ENCODE measurements at regions not wholly inside any gene's neighbourhood (a gene's known extent, or its start where the extent isn't known, plus 50 kb on each side); places are given as distances from the start of the nearest gene placed in this dataset.

GRCh38 chr14:87430810-87431209 lies 562.2 kb downstream of the GALC start:
- no peaks in the 10 kb centered on the region for H3K9me3 Mint-ChIP-seq (ENCODE audit: unreplicated experiment)
- H3K27ac Mint-ChIP-seq (ENCODE audit: unreplicated experiment), result no peak overlapping the region
- H3K36me3 Mint-ChIP-seq (ENCODE audit: unreplicated experiment), result peaks cover under 1% of the 10 kb centered on the region
- no peak for TF ChIP-seq CTCF (IDR thresholded peaks at IDR 0.05; ENCODE audit: partially characterized antibody, unreplicated experiment)
- H3K4me1 Mint-ChIP-seq (ENCODE audit: low read depth, unreplicated experiment), result peaks cover under 1% of the 10 kb centered on the region
- no peak for DNase-seq
- no peaks in the 10 kb centered on the region for H3K27me3 Mint-ChIP-seq (ENCODE audit: unreplicated experiment)
- H3K4me3 Mint-ChIP-seq (ENCODE audit: unreplicated experiment), result no peak overlapping the region

- Mint-ChIP-seq H3K27me3 (ENCODE audit: unreplicated experiment) (no peaks in the 10 kb centered on the region), H3K36me3 (ENCODE audit: unreplicated experiment) (peaks cover 4% of the 10 kb centered on the region)
Measured at GRCh38 chr14:87430214-87430613, 562.8 kb downstream of the GALC start.

GRCh38 chr14:87419925-87420324 lies 573.1 kb downstream of the GALC start:
- H3K27me3 Mint-ChIP-seq (ENCODE audit: unreplicated experiment), result peaks cover 4% of the 10 kb centered on the region
- H3K9me3 Mint-ChIP-seq (ENCODE audit: unreplicated experiment), result peaks cover 10% of the 10 kb centered on the region
- no peak for TF ChIP-seq CTCF (IDR thresholded peaks at IDR 0.05; ENCODE audit: partially characterized antibody, unreplicated experiment)
- no peak overlapping the region for H3K4me3 Mint-ChIP-seq (ENCODE audit: unreplicated experiment)
- no peaks in the 10 kb centered on the region for H3K4me1 Mint-ChIP-seq (ENCODE audit: low read depth, unreplicated experiment)
- H3K27ac Mint-ChIP-seq (ENCODE audit: unreplicated experiment), result no peak overlapping the region
- DNase-seq, result no peak
- peaks cover 18% of the 10 kb centered on the region for H3K36me3 Mint-ChIP-seq (ENCODE audit: unreplicated experiment)

More at GRCh38 chr14:87430214-87430613, 562.8 kb downstream of the GALC start:
- H3K27ac Mint-ChIP-seq (ENCODE audit: unreplicated experiment), result no peak overlapping the region
- TF ChIP-seq CTCF (IDR thresholded peaks at IDR 0.05; ENCODE audit: partially characterized antibody, unreplicated experiment), result no peak
- no peak for DNase-seq
- H3K4me3 Mint-ChIP-seq (ENCODE audit: unreplicated experiment), result no peak overlapping the region
- H3K9me3 Mint-ChIP-seq (ENCODE audit: unreplicated experiment), result no peaks in the 10 kb centered on the region
- H3K4me1 Mint-ChIP-seq (ENCODE audit: low read depth, unreplicated experiment), result no peaks in the 10 kb centered on the region

GRCh38 chr14:87411370-87411769 lies 581.6 kb downstream of the GALC start:
- Mint-ChIP-seq H3K4me1 (ENCODE audit: low read depth, unreplicated experiment) (peaks cover 12% of the 10 kb centered on the region), H3K36me3 (ENCODE audit: unreplicated experiment) (peaks cover under 1% of the 10 kb centered on the region), H3K9me3 (ENCODE audit: unreplicated experiment) (no peaks in the 10 kb centered on the region), H3K27me3 (ENCODE audit: unreplicated experiment) (no peaks in the 10 kb centered on the region), H3K4me3 (ENCODE audit: unreplicated experiment) (no peak overlapping the region), H3K27ac (ENCODE audit: unreplicated experiment) (no peak overlapping the region)
- no peak for TF ChIP-seq CTCF (IDR thresholded peaks at IDR 0.05; ENCODE audit: partially characterized antibody, unreplicated experiment)
- DNase-seq, result no peak

- Mint-ChIP-seq H3K4me3 (ENCODE audit: unreplicated experiment) (no peak overlapping the region), H3K27ac (ENCODE audit: unreplicated experiment) (no peak overlapping the region), H3K36me3 (ENCODE audit: unreplicated experiment) (no peaks in the 10 kb centered on the region), H3K9me3 (ENCODE audit: unreplicated experiment) (no peaks in the 10 kb centered on the region), H3K27me3 (ENCODE audit: unreplicated experiment) (no peaks in the 10 kb centered on the region), H3K4me1 (ENCODE audit: low read depth, unreplicated experiment) (peaks cover 12% of the 10 kb centered on the region)
- DNase-seq, result no peak
- TF ChIP-seq CTCF (IDR thresholded peaks at IDR 0.05; ENCODE audit: partially characterized antibody, unreplicated experiment), result no peak
Measured at GRCh38 chr14:87409393-87409792, 583.6 kb downstream of the GALC start.

Measured in glutamatergic neuron (in vitro differentiated cells).